Ramos (cell line): ENCODE measurements at regions not wholly inside any gene's neighbourhood (a gene's known extent, or its start where the extent isn't known, plus 50 kb on each side); places are given as distances from the start of the nearest gene placed in this dataset.

Experiments
- in situ Hi-C: fragments of 300-500 bp; cut with MboI; formaldehyde crosslinking; loops from one replicate; pipeline ENCODE4 v1.14.3; 2022; ENCODE audit warnings: low sequenced_read_pairs; ENCODE audit not compliant: unreplicated experiment

DNA sequence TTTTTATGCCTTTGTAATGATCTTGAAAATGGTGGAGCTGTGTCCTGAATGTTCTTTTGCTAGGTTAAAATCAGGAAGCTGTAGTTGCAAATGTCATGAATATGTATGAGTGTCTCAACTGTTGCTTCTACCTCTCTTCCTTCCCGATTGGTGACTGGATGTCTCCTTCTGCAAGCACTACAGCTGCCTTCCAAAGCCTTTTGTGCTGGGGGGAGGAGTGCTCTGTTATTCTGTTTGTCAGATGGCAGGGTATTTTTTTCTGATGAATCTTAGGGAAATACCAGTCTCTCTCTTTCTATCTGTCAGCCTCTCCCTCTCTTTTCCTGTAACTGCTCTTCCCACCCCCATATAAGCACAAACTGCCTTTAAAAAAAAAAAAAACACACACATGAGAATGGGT is 1396.3 kb upstream of the CELF4 start:
- in situ Hi-C loops: no loop called here

DNA sequence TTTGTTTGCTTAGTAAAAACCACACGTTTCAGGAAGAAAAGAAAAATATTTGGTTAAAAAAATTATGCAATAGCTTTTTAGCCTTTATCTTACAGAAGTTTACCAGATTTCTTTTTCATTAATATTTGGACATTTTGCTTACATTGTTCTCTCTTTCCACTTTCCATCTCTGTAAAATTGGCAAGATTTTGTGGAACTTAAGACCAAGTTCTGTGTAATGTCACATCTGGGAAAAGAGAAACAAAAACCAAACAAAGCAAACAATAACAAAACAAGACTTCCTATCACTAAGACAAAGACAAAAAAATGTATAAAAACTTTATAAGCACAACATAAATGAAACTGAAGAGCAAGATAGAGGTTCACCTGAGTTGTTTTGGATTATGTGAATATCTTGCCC is 1392.1 kb upstream of the CELF4 start:
- in situ Hi-C loops: no loop called here

DNA sequence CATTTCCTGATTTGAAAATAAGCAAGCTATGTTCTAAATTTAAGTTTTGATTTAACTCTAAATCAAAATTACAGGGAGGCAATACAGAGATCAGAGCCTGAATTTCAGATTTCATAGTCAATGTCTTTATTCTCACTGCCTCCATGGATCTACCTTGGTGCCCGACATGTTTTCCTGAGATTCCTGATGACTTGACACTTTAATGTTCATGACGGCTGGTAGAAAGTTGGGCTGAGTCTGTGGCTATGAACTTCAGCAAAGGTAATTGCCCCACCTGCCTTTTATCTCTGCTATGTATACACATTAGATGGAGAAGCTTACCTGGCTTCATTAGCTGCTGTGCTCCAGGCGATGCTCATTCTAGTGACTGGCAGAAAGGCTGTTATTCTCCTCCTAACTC is 1390.5 kb upstream of the CELF4 start:
- in situ Hi-C loops: no loop called here

GRCh38 chr18:38951633-38952032 is 1386.0 kb upstream of the CELF4 start:
- in situ Hi-C loops: no loop called here

GRCh38 chr18:38948436-38948835 is 1382.8 kb upstream of the CELF4 start:
- in situ Hi-C loops: no loop called here

GRCh38 chr18:38944446-38945024 is 1378.9 kb upstream of the CELF4 start:
- in situ Hi-C loops: no loop called here

DNA sequence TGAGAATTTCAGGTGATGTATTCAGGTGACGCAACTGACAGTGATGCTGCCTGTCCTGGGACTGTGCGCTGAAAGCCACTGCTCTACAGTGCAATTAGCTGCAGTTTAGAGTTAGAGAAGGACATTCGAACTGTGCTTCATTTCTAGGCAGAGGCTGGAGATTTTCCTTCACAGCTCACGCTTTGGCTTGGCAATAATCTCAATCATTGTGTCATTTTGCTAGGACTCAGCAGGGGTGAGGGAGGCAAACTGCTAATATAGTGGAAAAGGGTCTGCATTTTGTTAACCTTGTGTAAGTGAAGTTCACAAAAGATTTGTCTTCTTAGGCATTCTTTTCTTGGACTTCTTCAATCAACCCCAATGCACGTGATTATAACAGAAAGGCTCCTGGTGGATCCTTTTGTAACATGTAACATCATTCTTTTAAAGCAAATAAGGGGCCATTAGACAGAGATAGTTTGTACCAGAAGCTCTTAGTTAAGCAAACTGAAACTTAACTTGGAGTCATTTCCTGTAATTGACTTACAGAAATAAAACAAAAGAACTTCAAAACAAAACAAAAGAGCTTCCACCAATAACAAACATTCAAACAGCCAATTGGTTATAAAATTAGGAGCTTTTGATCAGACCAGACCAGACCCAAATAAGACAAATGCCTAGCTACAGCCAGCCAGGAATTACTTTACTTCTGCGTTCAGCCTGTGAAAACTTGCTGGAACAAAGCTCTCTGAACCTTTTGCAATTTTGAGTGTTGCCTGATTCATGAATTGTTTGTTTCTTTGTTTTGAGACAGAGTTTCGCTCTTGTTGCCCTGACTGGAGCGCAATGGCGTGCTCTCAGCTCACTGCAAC is 1376.3 kb upstream of the CELF4 start:
- in situ Hi-C loops: no loop called here

DNA sequence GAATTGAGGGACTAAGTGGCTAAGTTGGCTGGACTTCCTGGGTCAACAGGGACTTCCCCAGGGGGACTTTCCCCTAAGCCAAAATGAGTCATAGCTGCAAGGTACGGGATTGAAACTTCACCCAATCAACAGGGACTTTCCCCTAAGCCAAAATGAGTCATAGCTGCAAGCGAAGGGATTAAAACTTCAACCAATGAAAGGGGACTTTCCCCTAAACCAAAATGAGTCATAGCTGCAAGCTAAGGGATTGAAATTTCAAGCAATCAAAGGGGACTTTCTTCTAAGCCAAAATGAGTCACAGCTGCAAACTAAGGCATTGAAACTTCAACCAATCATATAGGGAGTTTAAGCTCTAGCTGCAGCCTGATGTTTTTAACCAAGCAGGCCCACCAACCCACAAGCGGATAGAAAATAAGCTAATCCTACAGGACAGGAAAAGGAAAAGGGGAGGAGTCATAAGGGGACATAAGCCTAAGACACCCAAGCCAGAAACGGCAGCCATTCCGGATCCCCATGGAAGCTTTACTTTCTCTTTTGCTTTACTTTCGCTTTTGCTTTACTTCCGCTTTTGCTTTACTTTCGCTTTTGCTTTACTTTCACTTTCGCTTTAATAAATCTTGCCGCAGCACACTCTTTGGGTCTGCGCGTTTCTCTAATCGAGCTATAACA is 1375.4 kb upstream of the CELF4 start:
- in situ Hi-C loops: no loop called here

- in situ Hi-C loops: no loop called here
Measured at GRCh38 chr18:38940475-38940862, 1374.9 kb upstream of the CELF4 start.

GRCh38 chr18:38933910-38934510 is 1368.4 kb upstream of the CELF4 start:
- in situ Hi-C loops: loop anchor here (5.0 kb wide), 1 partner anchor 52 kb away; no protein-coding TSS in a partner anchor

DNA sequence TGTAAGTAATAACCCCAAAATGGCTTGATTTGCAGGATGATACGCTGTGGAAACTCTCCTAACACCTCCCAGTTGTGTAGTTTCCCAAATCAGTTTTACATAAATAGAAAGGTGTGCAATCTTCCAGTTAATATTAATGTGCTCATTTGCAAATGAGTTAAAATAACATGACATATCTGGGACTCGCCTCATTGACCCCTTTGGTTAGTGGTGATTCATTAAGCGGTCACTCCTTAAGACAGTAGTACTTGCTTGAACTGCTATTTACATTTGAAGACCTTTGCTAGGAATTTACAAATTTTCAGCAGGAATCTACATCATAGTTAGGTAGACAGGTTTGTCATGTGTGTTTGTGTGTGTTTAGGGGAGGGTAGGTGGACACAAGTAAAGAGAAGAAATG is 1367.7 kb upstream of the CELF4 start:
- in situ Hi-C loops: loop anchor here (5.0 kb wide), 1 partner anchor 51 kb away; no protein-coding TSS in a partner anchor

- in situ Hi-C loops: loop anchor here (5.0 kb wide), 1 partner anchor 50 kb away; no protein-coding TSS in a partner anchor
Measured at GRCh38 chr18:38932752-38933151, 1367.2 kb upstream of the CELF4 start.

DNA sequence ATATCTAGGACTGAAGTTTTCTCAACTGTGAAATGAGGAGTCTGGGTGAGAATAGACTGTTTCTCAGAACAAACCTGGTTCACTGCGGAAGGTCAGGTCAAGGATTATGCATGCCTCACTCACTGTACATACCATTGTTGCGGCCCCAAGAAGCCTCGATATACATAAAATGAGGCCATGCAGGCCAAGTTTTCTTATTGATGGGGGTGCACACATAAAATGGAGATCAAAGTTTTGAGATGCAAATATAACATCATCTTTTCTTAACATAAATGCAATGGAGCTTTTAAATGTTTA is 1366.1 kb upstream of the CELF4 start:
- in situ Hi-C loops: loop anchor here (5.0 kb wide), 1 partner anchor 49 kb away; no protein-coding TSS in a partner anchor

DNA sequence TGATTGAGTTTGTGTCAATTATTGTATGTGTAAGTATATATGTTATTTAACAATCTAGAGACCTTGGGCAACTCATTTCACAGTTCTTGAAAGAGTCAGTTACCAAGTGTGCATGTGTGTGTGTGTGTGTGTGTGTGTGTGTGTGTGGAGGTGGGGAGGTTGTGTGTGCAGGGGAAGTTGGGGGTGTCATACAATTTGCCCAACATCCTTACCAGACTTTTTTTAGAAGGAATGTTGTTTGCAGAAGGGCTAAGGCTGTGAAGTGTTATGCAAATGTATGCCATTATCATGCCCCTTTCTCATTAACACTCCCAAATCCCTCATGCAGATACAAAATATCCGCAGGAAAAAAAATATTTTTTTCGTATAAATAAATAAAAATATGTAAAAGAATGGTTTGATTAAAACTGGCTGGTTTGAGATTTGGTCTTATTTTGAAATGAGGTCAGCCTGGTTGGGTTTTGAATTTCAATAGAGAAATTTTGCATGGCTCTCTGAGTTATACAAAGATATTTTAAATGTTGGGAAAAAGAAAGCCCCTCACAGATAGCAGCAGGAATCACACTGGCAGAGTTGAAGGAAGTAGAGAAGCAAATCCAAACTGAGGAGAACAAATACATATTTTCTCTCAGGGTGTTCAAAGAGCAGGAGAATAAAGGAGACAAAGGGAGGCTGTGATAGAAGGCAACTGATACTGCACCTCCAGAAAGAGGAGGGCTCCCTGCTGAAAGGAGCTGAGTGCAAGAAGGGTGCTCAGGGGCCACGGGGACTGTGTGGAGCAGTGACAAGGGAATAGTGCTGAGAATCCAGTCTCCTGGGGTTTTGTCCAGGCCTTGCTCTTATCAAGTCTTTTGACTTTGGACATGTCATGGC is 1365.5 kb upstream of the CELF4 start:
- in situ Hi-C loops: loop anchor here (5.0 kb wide), 1 partner anchor 49 kb away; no protein-coding TSS in a partner anchor

- in situ Hi-C loops: no loop called here
Measured at GRCh38 chr18:38923540-38923939, 1357.9 kb upstream of the CELF4 start.

DNA sequence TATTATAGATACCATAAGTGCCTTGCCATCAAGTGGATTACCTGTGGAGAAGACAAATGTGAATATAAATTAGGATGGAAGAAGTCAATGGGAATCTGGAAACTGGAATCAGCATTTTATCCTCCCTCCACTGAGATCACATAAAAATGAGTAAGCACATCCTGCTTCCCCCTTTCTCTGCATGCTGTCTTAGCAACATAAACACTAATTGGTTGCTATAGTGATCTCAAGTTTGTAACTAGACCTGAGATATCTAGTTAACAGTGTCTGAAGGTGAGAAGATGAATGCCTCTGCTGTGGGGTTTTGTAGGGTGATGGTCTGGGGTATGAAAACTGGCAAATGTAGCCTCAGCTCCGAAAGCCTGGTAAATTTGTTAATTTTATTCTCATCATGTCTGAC is 1357.5 kb upstream of the CELF4 start:
- in situ Hi-C loops: no loop called here

- in situ Hi-C loops: no loop called here
Measured at GRCh38 chr18:38909972-38910371, 1344.4 kb upstream of the CELF4 start.

DNA sequence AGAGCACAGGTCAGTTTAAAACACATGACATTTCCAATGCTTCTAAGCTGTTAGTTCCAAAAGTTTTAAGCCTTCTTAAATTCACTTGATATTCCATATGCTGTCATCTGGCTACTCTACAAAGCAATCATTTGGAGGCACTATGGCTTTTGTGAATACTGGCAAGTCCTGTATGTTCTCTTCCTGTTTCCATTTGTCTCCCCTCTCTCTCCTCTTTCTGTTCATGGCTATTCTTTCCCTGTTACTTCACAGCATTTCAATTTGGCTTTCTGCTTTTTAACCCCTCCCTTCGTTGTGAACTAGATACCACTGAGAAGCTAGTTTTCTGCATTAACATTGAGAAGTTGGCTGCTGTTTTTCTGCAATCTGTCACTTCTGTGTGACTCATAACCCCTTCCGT is 1337.2 kb upstream of the CELF4 start:
- in situ Hi-C loops: no loop called here

GRCh38 chr18:38900445-38900844 is 1334.8 kb upstream of the CELF4 start:
- in situ Hi-C loops: no loop called here

- in situ Hi-C loops: no loop called here
Measured at GRCh38 chr18:38900031-38900430, 1334.4 kb upstream of the CELF4 start.
